ENCODE measurements at regions not wholly inside any gene's neighbourhood (a gene's known extent, or its start where the extent isn't known, plus 50 kb on each side); places are given as distances from the start of the nearest gene placed in this dataset.

DNA sequence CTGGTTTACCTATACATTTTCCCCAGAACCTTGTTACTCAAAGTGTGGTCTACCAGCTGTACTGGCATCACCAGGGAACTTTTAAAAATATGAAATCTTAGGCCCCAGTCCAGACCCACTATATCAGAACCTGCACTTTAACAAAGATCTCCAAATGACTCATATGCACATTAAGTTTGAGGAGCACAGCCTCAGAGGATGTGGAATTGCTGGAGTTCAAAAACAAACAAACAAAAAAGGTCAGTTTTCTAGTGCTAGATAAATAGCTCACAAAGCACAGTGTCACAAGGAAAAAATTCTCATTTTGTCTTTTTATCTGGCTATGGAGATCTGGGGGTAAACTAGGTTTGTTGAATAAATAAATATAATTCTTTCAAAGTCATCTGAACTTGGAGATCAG lies 68.9 kb upstream of the ANKRD55 start:
- Histone ChIP-seq H3K9me2 (no peaks in the 10 kb centered on the region), H3K79me2 (ENCODE audit: insufficient read depth) (no peaks in the 10 kb centered on the region), H4K20me1 (ENCODE audit: insufficient read depth) (no peaks in the 10 kb centered on the region), H3K27ac (ENCODE audit: low read depth in 2 of 2, low read length in 1 of 2) (peak overlapping the region in 1 of 2 experiments; percentile 25; a peak in 2 of 4 replicates), H3K27me3 (ENCODE audit: insufficient read depth) (no peaks in the 10 kb centered on the region), H3F3A (replicated peaks; ENCODE audit: insufficient read depth) (peaks cover 6% of the 10 kb centered on the region), H2AFZ (ENCODE audit: low read depth) (no peak overlapping the region), H3K4me2 (no peak overlapping the region), H3K9ac (no peak overlapping the region), H3K4me1 (ENCODE audit: control insufficient read depth in 1 of 2, insufficient read depth in 2 of 2, low read depth in 1 of 2, low read length in 1 of 2) (peaks cover 0 to 28% of the 10 kb centered on the region in 2 experiments; a peak in 3 of 4 replicates), H3K9me3 (no peaks in the 10 kb centered on the region), H3K36me3 (replicated peaks in 1 of 2; ENCODE audit: control insufficient read depth in 1 of 2, insufficient read depth in 2 of 2, low read length in 1 of 2) (no peaks in the 10 kb centered on the region), H3K4me3 (ENCODE audit: low read depth in 2 of 2, low read length in 1 of 2) (no peak overlapping the region)
- TF ChIP-seq EP300 (IDR thresholded peaks at IDR 0.05; ENCODE audit: borderline replicate concordance in 1 of 2, low read depth in 1 of 2, low read length in 1 of 2): no peak
- TF ChIP-seq CHD2 (IDR thresholded peaks at IDR 0.05; ENCODE audit: low read length, partially characterized antibody): no peak
- TF ChIP-seq RCOR1 (IDR thresholded peaks at IDR 0.05; ENCODE audit: low read length): no peak
- no peak for TF ChIP-seq YY1 (IDR thresholded peaks at IDR 0.05; ENCODE audit: low read depth)
- no peak for TF ChIP-seq TAF1 (IDR thresholded peaks at IDR 0.05; ENCODE audit: borderline replicate concordance, low read depth, low read length)
- TF ChIP-seq RXRA (IDR thresholded peaks at IDR 0.05; ENCODE audit: borderline replicate concordance, low read depth): no peak
- DNase-seq: no peak
- ChIA-PET POLR2A (no interaction called here), CTCF (interaction anchor here (1.1 to 4.6 kb wide), 2 partner anchors 8 to 10 kb away, joined by 3 to 19 read pairs; no protein-coding TSS in a partner anchor)

DNA sequence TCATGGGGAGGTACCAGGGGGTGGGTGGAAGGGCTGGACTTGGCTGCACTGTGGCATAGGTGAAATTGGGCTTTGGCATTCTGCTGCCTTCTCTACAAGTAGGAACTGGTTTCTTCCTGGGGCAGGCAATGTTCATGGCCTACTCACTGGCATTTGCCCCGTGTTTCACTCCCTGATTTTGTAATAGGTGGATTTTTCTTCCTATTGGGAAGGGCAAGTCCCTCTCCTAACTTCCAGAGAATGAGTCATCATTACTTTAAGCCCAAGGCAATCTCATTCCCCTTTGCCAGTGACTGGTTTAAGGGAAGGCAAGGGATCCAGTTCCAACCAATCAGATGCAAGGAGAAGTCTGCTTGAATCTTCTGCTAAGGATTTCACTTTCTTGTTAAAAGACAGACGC lies 67.9 kb upstream of the ANKRD55 start:
- Histone ChIP-seq H3K4me1 (ENCODE audit: control insufficient read depth in 1 of 2, insufficient read depth in 2 of 2, low read depth in 1 of 2, low read length in 1 of 2) (peaks cover 0 to 25% of the 10 kb centered on the region in 2 experiments; a peak in 3 of 4 replicates), H3K27ac (ENCODE audit: low read depth in 2 of 2, low read length in 1 of 2) (no peak overlapping the region), H3K27me3 (ENCODE audit: insufficient read depth) (no peaks in the 10 kb centered on the region), H3K9me3 (no peaks in the 10 kb centered on the region), H3K4me2 (no peak overlapping the region), H3K36me3 (replicated peaks in 1 of 2; ENCODE audit: control insufficient read depth in 1 of 2, insufficient read depth in 2 of 2, low read length in 1 of 2) (no peaks in the 10 kb centered on the region), H3K9me2 (no peaks in the 10 kb centered on the region), H3F3A (replicated peaks; ENCODE audit: insufficient read depth) (peaks cover 6% of the 10 kb centered on the region), H4K20me1 (ENCODE audit: insufficient read depth) (no peaks in the 10 kb centered on the region), H2AFZ (ENCODE audit: low read depth) (no peak overlapping the region), H3K79me2 (ENCODE audit: insufficient read depth) (no peaks in the 10 kb centered on the region), H3K4me3 (ENCODE audit: low read depth in 2 of 2, low read length in 1 of 2) (no peak overlapping the region), H3K9ac (no peak overlapping the region)
- WGBS (ENCODE audit: low lambda C conversion rate): 93% methylated on average over 2 of the region's 2 CpGs
- POLR2A ChIA-PET: no interaction called here
- TF ChIP-seq, protein P1, sequence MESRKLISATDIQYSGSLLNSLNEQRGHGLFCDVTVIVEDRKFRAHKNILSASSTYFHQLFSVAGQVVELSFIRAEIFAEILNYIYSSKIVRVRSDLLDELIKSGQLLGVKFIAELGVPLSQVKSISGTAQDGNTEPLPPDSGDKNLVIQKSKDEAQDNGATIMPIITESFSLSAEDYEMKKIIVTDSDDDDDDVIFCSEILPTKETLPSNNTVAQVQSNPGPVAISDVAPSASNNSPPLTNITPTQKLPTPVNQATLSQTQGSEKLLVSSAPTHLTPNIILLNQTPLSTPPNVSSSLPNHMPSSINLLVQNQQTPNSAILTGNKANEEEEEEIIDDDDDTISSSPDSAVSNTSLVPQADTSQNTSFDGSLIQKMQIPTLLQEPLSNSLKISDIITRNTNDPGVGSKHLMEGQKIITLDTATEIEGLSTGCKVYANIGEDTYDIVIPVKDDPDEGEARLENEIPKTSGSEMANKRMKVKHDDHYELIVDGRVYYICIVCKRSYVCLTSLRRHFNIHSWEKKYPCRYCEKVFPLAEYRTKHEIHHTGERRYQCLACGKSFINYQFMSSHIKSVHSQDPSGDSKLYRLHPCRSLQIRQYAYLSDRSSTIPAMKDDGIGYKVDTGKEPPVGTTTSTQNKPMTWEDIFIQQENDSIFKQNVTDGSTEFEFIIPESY (IDR thresholded peaks at IDR 0.05; ENCODE audit: borderline replicate concordance, low read depth): no peak
- TF ChIP-seq YY1 (IDR thresholded peaks at IDR 0.05; ENCODE audit: low read depth) (no peak), FOXJ3 (CRISPR knock-in tag; IDR thresholded peaks at IDR 0.05) (no peak), TEAD4 (IDR thresholded peaks at IDR 0.05; ENCODE audit: borderline replicate concordance, insufficient read depth) (no peak), RAD21 (IDR thresholded peaks at IDR 0.05; ENCODE audit: low read length) (no peak)
- no peak for DNase-seq
- CTCF ChIA-PET: no interaction called here

- Histone ChIP-seq H3K9me3 (no peaks in the 10 kb centered on the region), H3K27me3 (ENCODE audit: insufficient read depth) (no peaks in the 10 kb centered on the region), H3K36me3 (replicated peaks in 1 of 2; ENCODE audit: control insufficient read depth in 1 of 2, insufficient read depth in 2 of 2, low read length in 1 of 2) (no peaks in the 10 kb centered on the region), H3K9ac (no peak overlapping the region), H4K20me1 (ENCODE audit: insufficient read depth) (no peaks in the 10 kb centered on the region), H3K4me3 (ENCODE audit: low read depth in 2 of 2, low read length in 1 of 2) (no peak overlapping the region), H2AFZ (ENCODE audit: low read depth) (no peak overlapping the region), H3F3A (replicated peaks; ENCODE audit: insufficient read depth) (no peaks in the 10 kb centered on the region), H3K4me2 (no peak overlapping the region), H3K27ac (ENCODE audit: low read depth in 2 of 2, low read length in 1 of 2) (peak overlapping the region in 1 of 2 experiments; percentile 31; a peak in 2 of 4 replicates), H3K9me2 (no peaks in the 10 kb centered on the region), H3K79me2 (ENCODE audit: insufficient read depth) (no peaks in the 10 kb centered on the region), H3K4me1 (ENCODE audit: control insufficient read depth in 1 of 2, insufficient read depth in 2 of 2, low read depth in 1 of 2, low read length in 1 of 2) (peaks cover 0 to 11% of the 10 kb centered on the region in 2 experiments; a peak in 3 of 4 replicates)
- WGBS (ENCODE audit: low lambda C conversion rate): 75% methylated on average over 5 of the region's 5 CpGs
- DNase-seq: no peak
- TF ChIP-seq PBX3 (IDR thresholded peaks at IDR 0.05) (no peak), CHD2 (IDR thresholded peaks at IDR 0.05; ENCODE audit: low read length, partially characterized antibody) (no peak), EZH2phosphoT487 (IDR thresholded peaks at IDR 0.05; ENCODE audit: borderline replicate concordance, low read depth) (no peak), MXI1 (IDR thresholded peaks at IDR 0.05; ENCODE audit: low read depth, low read length) (no peak), NRF1 (IDR thresholded peaks at IDR 0.05; ENCODE audit: low read depth, low read length) (no peak), TCF12 (IDR thresholded peaks at IDR 0.05) (no peak), RCOR1 (IDR thresholded peaks at IDR 0.05; ENCODE audit: low read length) (no peak), FOXJ3 (CRISPR knock-in tag; IDR thresholded peaks at IDR 0.05) (no peak), GATA2 (CRISPR knock-in tag; IDR thresholded peaks at IDR 0.05) (no peak), RAD21 (IDR thresholded peaks at IDR 0.05; ENCODE audit: low read length) (no peak), ELF1 (IDR thresholded peaks at IDR 0.05) (no peak)
- CTCF ChIA-PET: no interaction called here
- POLR2A ChIA-PET: no interaction called here
Measured at GRCh38 chr5:56299212-56299611, 66.1 kb upstream of the ANKRD55 start.
